Skin of body (tissue), 1 donor: ENCODE measurements at regions not wholly inside any gene's neighbourhood (a gene's known extent, or its start where the extent isn't known, plus 50 kb on each side); places are given as distances from the start of the nearest gene placed in this dataset.

Experiments
- DNase-seq: peaks from one replicate; lab custom pipeline; 2025; lab: John Stamatoyannopoulos, UW

DNA sequence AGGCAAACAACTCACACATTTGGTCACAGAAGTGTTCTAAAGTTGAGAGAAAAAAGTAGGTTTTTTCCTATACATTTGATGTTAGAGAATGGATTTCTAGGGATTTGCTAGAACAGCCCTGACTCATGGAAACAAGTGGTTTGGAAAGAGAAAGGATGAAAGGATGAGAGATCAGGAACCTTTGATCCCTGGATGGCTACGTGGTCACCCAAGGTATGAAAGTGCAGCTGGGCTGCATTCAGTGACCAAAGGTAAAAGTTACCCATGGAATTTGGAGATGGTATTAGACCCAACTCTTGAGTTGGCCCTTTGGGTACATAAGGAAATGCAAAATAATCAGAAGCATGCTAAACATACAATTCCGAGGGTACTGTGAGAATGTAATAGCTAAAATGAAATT lies 61.3 kb upstream of the SPIN1 start:
- no peak for DNase-seq

DNA sequence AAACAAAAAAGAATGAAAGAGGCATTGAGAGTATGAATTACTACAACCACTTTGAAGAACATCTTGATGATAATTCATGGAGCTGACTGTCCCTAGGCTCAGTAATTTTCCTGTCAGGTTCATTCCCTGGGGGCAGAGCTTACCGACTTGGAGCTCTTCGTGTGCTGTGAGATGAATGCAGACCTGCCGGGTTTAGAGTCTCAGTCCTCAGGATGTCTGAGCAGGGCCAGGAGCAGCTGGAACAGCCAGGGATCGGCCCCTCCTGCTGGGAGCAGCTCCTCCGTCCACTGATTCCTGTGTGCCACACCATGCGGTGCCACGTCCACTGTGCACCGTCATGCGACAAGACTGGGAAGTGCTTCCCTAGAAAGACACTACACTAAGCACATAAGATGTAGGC lies 62.2 kb upstream of the SPIN1 start:
- no peak for DNase-seq

- no peak for DNase-seq
Measured at GRCh38 chr9:88322906-88323566, 65.2 kb upstream of the SPIN1 start.

- DNase-seq: no peak
Measured at GRCh38 chr9:88321764-88322163, 66.5 kb upstream of the SPIN1 start.

DNA sequence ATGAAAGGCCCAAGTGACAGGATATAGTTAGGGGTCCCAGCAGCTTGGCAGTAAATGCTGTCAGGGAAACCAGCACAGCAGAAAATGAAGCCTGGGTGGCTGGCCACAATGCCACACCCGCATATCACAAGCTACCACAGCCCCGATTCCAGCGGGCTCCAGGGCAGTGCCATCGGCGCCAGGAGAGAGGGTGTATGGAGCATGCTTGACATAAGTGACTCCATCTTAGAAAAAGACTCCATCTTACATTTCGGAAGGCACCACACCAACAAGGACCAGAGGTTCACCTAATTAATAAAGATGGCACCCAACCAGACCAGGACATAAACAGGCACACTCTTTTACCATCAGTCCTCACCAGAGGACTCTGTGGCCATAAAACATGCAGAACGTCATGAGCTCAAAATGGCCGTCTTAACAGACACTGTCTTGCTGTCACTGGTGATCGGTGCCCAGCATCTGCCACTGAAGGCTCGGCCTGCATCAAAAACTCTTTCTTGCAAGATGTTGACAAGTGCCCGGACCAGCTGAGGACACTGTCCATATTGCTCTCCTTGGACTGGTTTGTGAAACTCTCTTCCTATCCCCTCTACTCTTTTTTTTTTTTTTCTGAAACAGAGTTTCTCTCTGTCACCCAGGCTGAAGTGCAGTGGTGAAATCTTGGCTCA lies 67.4 kb upstream of the SPIN1 start:
- no peak for DNase-seq

- no peak for DNase-seq
Measured at GRCh38 chr9:88319936-88320747, 68.1 kb upstream of the SPIN1 start.

- no peak for DNase-seq
Measured at GRCh38 chr9:88313364-88314220, 74.7 kb upstream of the SPIN1 start.

- no peak for DNase-seq
Measured at GRCh38 chr9:88312517-88313103, 75.6 kb upstream of the SPIN1 start.

- peak; percentile 24 for DNase-seq
Measured at GRCh38 chr9:88312045-88312444, 76.2 kb upstream of the SPIN1 start.

GRCh38 chr9:88310310-88310980 lies 77.8 kb upstream of the SPIN1 start:
- no peak for DNase-seq

DNA sequence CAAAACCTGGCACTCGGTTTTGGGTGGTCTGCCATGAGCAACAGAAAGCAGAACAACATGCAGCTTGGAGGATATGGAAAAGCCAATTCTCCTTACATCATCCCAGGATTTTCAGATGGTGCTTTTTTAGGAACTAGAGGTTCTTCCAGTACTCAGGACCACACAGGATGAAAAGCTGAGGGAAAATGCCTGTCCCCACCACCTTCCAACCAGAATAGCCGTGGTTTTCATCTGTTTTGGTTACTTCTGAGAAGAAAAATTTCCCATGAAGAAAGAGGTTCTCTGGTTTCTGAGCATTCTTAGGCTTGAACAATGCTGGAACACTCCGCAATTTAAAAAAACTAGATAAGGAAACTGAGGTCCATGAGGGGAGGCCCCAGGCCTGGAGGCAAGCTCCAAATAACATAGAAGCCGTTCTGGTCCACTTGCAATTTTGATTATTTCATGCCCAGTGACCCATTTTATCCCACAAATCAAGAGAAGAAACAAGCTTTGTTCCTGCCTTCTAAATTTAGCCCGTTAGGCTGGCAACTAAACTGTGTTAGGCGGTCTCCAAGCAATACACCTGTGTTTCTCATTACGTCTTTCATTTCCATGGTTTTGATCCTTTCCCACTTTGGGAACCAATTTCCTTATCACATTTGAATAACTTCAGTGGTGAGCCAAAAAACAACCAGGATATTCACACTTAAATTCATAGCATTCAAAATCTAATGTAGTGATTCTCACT lies 79.2 kb upstream of the SPIN1 start:
- no peak for DNase-seq

- DNase-seq: no peak
Measured at GRCh38 chr9:88307136-88307535, 81.1 kb upstream of the SPIN1 start.

DNA sequence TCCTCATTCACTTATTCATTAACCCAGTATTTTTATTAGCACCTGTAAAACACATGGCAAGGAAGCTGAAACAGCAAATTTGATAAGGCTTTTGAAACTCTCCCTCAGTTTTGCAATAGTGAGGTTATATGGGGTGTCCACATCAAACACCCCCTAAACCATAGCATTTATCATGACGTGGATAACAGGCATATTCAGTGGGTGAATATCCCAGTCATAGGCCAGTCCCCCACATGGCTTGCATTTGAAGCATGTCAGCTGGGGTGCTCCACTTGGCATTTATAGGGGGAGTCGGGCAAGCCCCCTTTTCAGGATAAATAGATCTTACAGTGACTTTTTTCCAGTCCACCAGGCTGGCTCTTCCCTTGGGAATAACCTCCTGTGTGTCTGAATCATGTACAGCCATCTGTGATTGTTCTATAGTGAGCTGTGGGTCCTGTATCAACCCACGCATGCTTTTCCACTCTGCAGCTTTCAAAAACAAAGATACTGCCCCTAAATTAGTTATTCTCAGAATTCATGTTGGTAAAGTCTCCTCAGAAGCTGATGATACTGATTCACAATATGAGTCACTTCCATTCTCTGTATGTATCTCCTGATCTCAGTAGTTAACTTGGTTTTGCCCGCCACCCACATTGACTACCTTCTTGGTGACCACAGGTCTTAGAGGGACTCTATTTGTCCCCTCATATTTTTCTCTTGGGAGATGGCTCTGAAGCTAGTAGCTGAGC lies 84.4 kb upstream of the SPIN1 start:
- DNase-seq: no peak

DNA sequence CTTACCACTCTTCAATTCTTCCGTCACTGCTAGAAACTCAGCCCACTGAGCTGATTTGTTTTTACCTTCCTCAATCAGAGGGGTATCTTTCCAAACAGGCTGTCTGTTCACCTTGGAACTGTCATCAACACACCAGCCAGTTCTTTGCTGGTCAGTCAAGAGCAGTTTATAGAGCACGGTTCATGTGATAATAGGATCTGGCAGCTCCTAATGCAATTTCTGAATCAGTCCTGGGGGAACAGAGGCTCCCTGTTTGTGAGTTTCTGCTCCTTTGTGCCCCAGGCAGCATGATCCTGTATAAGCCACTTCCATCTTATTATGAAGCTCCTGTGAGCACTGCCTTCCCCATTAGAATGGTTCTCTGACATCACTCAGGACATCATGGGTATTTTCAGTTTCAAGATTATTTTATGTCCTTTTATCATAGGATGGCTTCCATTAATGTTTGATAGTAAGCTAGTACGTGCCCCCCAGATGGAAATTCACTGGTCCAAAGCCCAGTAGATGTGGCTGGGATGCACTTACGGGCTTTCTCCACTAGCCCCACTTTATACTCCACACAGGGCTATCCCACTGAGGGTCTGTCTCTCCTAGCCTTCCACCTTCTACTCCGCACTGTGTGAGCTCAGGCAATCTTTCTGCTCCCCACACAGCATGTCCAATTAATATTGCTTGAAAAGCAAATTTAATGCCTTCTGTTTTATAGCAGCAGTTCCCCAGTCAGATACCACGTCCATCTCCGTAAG lies 85.5 kb upstream of the SPIN1 start:
- no peak for DNase-seq

DNA sequence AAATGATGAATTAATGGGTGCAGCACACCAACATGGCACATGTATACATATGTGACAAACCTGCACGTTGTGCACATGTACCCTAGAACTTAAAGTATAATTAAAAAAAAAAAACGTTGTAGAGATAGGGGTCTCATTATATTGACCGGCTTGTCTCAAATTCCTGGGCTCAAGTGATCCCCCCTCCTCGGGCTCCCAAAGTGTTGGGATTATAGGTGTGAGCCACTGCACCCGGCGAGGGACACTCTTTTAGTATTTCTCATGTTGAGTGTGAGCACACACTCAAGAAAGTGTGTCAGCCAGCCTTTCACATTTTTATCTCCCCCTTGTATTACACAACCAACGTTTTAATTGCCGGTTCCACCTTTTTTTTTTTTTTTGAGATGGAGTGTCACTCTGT lies 87.7 kb upstream of the SPIN1 start:
- no peak for DNase-seq

DNA sequence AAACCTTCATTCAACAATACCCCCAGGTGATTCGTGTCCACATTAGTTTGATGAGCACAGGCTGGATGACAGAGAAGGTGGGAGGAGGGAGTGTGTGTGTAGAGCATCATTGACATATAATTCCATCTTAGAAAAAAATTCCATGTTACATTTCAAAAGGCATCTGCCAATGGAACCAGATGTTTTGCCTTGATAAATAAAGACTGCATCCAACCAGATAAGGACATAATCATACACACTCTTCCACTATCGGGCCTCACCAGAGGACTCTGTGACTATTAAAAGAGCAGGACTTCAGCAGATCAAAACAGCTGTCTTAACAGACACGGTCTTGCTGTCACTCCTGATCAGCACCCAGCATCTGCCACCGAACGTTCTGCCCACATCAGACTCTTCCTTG lies 96.4 kb upstream of the SPIN1 start:
- no peak for DNase-seq

DNA sequence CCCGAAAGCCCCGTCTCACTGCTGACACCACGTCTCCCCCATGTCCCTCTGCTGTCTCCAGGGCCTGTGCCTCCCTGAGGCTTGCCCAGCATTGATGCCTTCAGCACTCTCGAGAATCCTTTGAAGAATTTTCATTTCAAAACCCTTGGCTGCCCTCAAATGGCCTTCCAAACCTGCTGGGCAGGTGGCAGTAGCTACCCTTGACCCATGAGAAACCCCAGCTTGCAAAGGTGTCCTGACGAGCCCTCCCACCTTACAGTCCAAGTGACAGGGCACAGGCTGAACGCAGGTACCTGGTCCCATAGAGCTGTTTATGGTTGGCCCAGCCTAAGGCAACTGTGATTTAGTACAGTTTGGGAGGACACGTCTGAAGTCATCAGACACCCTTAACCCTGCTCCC lies 97.2 kb upstream of the SPIN1 start:
- no peak for DNase-seq

GRCh38 chr9:88289532-88289931 lies 98.7 kb upstream of the SPIN1 start:
- DNase-seq: no peak

- no peak for DNase-seq
Measured at GRCh38 chr9:88287972-88288371, 100.3 kb upstream of the SPIN1 start.
